GM12865 (cell line): ENCODE measurements at regions not wholly inside any gene's neighbourhood (a gene's known extent, or its start where the extent isn't known, plus 50 kb on each side); places are given as distances from the start of the nearest gene placed in this dataset.

ENCODE experiments used
- DNase-seq: peaks from one replicate; pipeline ENCODE4 v3.0.0; 2010; ENCODE audit warnings: low read depth
- H3K4me3 ChIP-seq: 2 replicates; pipeline ENCODE4 v1.5.1; 2011; ENCODE audit warnings: mild to moderate bottlenecking, low read depth, low read length, control low read depth
- TF ChIP-seq, protein P1 (sequence below): IDR thresholded peaks from 2 replicates; pipeline ENCODE4 v1.5.1; 2011; ENCODE audit warnings: low read length, control low read depth, low read depth, inconsistent platforms; ENCODE audit not compliant: insufficient read depth; ENCODE audit errors: missing control alignments

DNA sequence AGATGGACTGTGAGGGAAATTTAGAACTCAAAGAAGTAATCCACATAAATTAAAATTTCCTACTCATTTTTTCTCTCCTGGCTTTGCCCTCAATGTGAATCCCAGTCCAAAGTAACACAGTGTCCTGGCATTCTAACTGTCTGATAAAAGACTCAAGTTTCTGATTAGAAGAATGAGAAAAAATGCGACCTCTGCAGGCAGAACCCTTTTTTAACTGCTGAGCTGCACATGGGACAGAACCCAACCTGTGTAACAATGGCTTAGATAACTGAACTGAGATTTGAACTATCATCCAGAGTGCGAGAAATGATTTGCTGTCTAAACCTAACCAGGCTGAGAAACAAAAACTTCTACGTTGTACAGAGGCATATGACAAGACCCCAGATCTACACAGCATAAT, 385.6 kb upstream of the LRRC4C start:
- TF ChIP-seq, protein P1, sequence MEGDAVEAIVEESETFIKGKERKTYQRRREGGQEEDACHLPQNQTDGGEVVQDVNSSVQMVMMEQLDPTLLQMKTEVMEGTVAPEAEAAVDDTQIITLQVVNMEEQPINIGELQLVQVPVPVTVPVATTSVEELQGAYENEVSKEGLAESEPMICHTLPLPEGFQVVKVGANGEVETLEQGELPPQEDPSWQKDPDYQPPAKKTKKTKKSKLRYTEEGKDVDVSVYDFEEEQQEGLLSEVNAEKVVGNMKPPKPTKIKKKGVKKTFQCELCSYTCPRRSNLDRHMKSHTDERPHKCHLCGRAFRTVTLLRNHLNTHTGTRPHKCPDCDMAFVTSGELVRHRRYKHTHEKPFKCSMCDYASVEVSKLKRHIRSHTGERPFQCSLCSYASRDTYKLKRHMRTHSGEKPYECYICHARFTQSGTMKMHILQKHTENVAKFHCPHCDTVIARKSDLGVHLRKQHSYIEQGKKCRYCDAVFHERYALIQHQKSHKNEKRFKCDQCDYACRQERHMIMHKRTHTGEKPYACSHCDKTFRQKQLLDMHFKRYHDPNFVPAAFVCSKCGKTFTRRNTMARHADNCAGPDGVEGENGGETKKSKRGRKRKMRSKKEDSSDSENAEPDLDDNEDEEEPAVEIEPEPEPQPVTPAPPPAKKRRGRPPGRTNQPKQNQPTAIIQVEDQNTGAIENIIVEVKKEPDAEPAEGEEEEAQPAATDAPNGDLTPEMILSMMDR, result no peak
- no peak overlapping the region for H3K4me3 ChIP-seq
- no peak for DNase-seq

DNA sequence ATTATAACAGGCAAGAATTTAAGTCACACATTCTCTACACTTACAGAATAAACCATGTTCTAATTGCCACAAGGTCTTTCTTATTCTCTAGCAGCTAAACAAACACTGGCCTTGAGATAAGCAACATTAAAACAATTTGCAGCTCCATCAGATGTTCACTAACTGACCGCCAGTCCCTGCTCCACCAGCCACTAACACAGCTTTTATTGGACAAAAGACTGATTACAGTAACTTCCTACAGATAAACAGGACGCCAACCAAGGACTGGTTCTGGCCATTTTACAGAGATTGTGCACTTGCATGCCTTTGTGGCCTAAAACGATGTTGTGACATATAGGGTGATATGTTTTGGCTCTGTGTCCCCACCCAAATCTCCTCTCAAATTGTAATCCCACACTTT, 388.9 kb upstream of the LRRC4C start:
- H3K4me3 ChIP-seq, result no peak overlapping the region
- TF ChIP-seq, protein P1, result no peak
- DNase-seq, result no peak

DNA sequence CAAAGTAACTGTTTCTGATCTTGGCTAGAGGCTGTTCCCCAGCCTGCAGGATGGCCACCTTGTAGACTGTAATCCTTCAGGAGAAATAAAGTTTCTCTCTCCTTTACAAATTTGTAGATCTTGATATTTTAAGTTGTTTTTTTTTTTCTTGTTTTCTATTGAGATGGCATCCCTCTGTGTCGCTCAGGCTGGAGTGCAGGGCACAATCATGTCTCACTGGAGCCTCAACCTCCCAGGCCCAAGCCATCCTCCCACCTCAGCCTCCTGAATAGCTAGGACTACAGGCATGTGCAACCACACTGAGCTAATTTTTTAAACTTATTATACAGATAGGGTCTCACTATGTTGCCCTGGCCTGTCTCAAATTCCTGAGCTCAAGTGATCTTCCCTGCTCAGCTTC, 389.8 kb upstream of the LRRC4C start:
- H3K4me3 ChIP-seq, result no peak overlapping the region
- DNase-seq, result no peak
- TF ChIP-seq, protein P1, result no peak

DNA sequence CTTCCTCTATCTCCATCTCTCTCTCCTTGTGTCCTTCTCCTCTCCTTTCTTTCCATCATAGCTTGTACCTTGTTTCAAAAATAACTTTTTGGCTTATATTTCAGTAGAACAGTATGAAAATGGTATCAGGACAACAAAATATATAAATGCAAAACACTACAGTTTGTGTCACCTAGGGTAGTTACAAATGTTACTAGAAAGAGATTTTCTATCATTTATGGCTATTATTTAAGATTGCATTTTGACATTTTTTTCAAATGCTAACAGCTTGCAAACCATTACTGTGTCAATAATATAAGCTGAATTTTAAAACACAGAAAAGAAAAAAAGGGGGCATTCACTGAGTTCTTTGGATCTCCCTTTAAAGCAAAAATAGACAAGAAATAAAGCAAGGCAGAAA, 392.3 kb upstream of the LRRC4C start:
- TF ChIP-seq, protein P1, result no peak
- no peak overlapping the region for H3K4me3 ChIP-seq
- no peak for DNase-seq

DNA sequence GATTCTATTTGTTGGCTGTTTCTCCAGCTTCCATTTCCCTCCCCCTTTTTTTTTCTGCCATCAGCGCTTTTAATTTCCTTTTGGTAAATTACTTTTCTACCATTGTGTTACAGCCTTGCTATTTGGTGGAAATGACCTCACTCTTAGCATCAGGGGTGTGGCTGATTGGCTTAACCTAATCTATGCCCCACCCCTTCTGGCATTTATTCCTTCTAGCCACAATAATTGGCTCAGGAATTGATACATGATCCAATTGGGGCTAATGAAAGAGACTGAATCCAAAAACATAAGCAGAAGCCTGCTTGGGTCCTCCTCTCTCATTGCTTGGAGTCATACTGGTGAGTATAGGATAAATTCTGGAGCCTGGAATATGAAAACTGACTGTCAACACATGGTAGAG, 402.4 kb upstream of the LRRC4C start:
- H3K4me3 ChIP-seq, result no peak overlapping the region
- no peak for DNase-seq
- TF ChIP-seq, protein P1, result no peak

DNA sequence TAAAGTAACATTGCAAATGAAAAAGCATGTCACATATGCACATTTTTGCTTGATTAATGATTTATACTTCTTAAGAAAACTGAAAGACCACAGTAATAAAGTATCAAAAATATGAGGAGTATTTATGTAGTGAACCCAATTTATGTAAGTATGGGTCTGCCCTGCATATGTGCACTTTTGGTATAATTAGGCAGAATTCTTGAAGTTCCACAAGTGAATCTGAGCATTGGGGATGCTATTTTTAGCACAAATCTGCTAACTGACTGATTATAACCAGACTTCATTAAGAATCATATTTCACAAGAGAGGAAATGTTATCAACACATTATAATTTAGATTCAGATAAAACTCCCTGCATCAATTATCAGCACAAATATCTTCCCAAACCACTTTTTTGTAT, 407.1 kb upstream of the LRRC4C start:
- TF ChIP-seq, protein P1, result no peak
- H3K4me3 ChIP-seq, result no peak overlapping the region
- DNase-seq, result no peak

DNA sequence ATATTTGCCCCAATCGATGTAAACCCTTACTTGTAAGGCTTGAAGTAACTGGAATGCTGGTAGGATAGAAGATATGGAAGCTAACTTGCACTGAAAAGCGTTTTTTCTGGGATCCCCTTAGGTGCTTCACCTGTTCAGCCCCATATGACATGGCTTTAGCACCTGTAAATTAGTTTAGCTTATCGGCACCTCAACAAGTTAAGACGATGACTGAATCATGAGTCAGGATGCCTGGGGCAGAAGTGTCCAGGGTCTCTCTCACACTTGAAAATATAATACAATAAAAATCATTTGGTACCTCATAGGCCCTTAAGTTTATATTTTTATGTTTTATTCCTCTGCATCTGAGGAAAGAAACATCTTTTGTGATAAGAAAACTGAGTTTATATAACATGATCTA, 409.2 kb upstream of the LRRC4C start:
- TF ChIP-seq, protein P1, result no peak
- no peak overlapping the region for H3K4me3 ChIP-seq
- DNase-seq, result no peak
